WI38 (cell line): ENCODE measurements at regions not wholly inside any gene's neighbourhood (a gene's known extent, or its start where the extent isn't known, plus 50 kb on each side); places are given as distances from the start of the nearest gene placed in this dataset.

Experiments used
- H3K4me3 ChIP-seq: 2 replicates; pipeline ENCODE4 v1.5.1; 2011; ENCODE audit warnings: low read depth, mild to moderate bottlenecking, control low read depth, low read length
- CTCF ChIP-seq: IDR thresholded peaks from 2 replicates; pipeline ENCODE4 v1.5.1; 2012; ENCODE audit warnings: low read depth, mild to moderate bottlenecking, control low read depth, low read length

- no peak for TF ChIP-seq CTCF
- H3K4me3 ChIP-seq, result no peak overlapping the region
Observed at GRCh38 chr10:107708981-107709380, 544.5 kb upstream of the SORCS1 start.

GRCh38 chr10:107706096-107706725 is 541.7 kb upstream of the SORCS1 start:
- no peak for TF ChIP-seq CTCF
- no peak overlapping the region for H3K4me3 ChIP-seq

GRCh38 chr10:107701943-107702342 is 537.4 kb upstream of the SORCS1 start:
- TF ChIP-seq CTCF, result no peak

GRCh38 chr10:107692072-107692471 is 527.6 kb upstream of the SORCS1 start:
- TF ChIP-seq CTCF, result no peak

More at GRCh38 chr10:107701943-107702342, 537.4 kb upstream of the SORCS1 start:
- H3K4me3 ChIP-seq, result no peak overlapping the region

GRCh38 chr10:107689323-107689722 is 524.8 kb upstream of the SORCS1 start:
- no peak for TF ChIP-seq CTCF
- H3K4me3 ChIP-seq, result no peak overlapping the region

More at GRCh38 chr10:107692072-107692471, 527.6 kb upstream of the SORCS1 start:
- H3K4me3 ChIP-seq, result no peak overlapping the region

GRCh38 chr10:107687701-107688100 is 523.2 kb upstream of the SORCS1 start:
- no peak for TF ChIP-seq CTCF
- H3K4me3 ChIP-seq, result no peak overlapping the region

GRCh38 chr10:107686095-107686494 is 521.6 kb upstream of the SORCS1 start:
- TF ChIP-seq CTCF, result no peak
- H3K4me3 ChIP-seq, result no peak overlapping the region
